Loucy (cell line): ENCODE measurements at regions not wholly inside any gene's neighbourhood (a gene's known extent, or its start where the extent isn't known, plus 50 kb on each side); places are given as distances from the start of the nearest gene placed in this dataset.

Experiments used
- H2AFZ ChIP-seq: fragments of 200-600 bp; sonication (generic); 2 replicates; pipeline ENCODE4 v1.6.0; 2016; ENCODE audit warnings: antibody characterized with exemption, mild to moderate bottlenecking, low read length, moderate library complexity
- H3F3A ChIP-seq: fragments of 200-600 bp; 2 replicates; pipeline ENCODE4 v1.6.0; 2016; ENCODE audit warnings: antibody characterized with exemption, low read depth, mild to moderate bottlenecking
- H3K27me3 ChIP-seq: fragments of 200-600 bp; sonication (generic); 2 replicates; pipeline ENCODE4 v1.6.1; 2014; ENCODE audit warnings: low read length, mild to moderate bottlenecking; ENCODE audit not compliant: insufficient read depth, poor library complexity, severe bottlenecking
- H3K36me3 ChIP-seq: fragments of 200-600 bp; sonication (generic); 2 replicates; pipeline ENCODE4 v1.6.1; 2016; ENCODE audit warnings: low read length; ENCODE audit not compliant: insufficient read depth
- H3K4me1 ChIP-seq: fragments of 200-600 bp; sonication (generic); 2 replicates; pipeline ENCODE4 v1.5.1; 2014; ENCODE audit warnings: low read length, mild to moderate bottlenecking; ENCODE audit not compliant: insufficient read depth, poor library complexity, severe bottlenecking
- H3K4me2 ChIP-seq: fragments of 200-600 bp; sonication (generic); 2 replicates; pipeline ENCODE4 v1.6.0; 2014; ENCODE audit warnings: antibody characterized with exemption, low read length, low read depth, mild to moderate bottlenecking; ENCODE audit not compliant: poor library complexity, severe bottlenecking
- H3K4me3 ChIP-seq: fragments of 200-600 bp; sonication (generic); 2 replicates; pipeline ENCODE4 v1.5.1; 2014; ENCODE audit warnings: low read length, mild to moderate bottlenecking, mixed read lengths; ENCODE audit not compliant: poor library complexity, severe bottlenecking
- H3K79me2 ChIP-seq: fragments of 200-600 bp; sonication (generic); 2 replicates; pipeline ENCODE4 v1.6.1; 2014; ENCODE audit warnings: low read length; ENCODE audit not compliant: insufficient read depth
- H3K9ac ChIP-seq: fragments of 200-600 bp; sonication (generic); 2 replicates; pipeline ENCODE4 v1.6.0; 2014; ENCODE audit warnings: mild to moderate bottlenecking, low read depth, low read length, moderate library complexity; ENCODE audit not compliant: poor library complexity, severe bottlenecking
- H3K9me2 ChIP-seq: fragments of 200-600 bp; sonication (generic); replicated peaks from 2 replicates; pipeline ENCODE4 v1.6.1; 2016; ENCODE audit warnings: low read depth, low read length, mixed read lengths
- H3K9me3 ChIP-seq: fragments of 200-600 bp; sonication (generic); 2 replicates; pipeline ENCODE4 v1.6.1; 2014; ENCODE audit warnings: mild to moderate bottlenecking, antibody characterized with exemption, low read length, low read depth; ENCODE audit not compliant: insufficient read depth
- H4K20me1 ChIP-seq: fragments of 200-600 bp; sonication (generic); 2 replicates; pipeline ENCODE4 v1.6.0; 2014; ENCODE audit warnings: antibody characterized with exemption, low read length, mild to moderate bottlenecking; ENCODE audit not compliant: insufficient read depth, poor library complexity, severe bottlenecking
- CTCF ChIP-seq: fragments of 200-600 bp; sonication (generic); conservative IDR thresholded peaks from 2 replicates; pipeline ENCODE4 v1.5.1; 2014; ENCODE audit warnings: mild to moderate bottlenecking, antibody characterized with exemption, low read length
- EZH2phosphoT487 ChIP-seq: fragments of 200-600 bp; IDR thresholded peaks from 2 replicates; pipeline ENCODE4 v1.6.1; 2018; ENCODE audit warnings: antibody characterized with exemption, mild to moderate bottlenecking, moderate library complexity, borderline replicate concordance

GRCh38 chr12:58081488-58081887 lies 140.1 kb downstream of the ATP23 start:
- TF ChIP-seq CTCF (no peak), EZH2phosphoT487 (no peak)
- no peak overlapping the region for H3K9ac ChIP-seq
- H4K20me1 ChIP-seq, result no peaks in the 10 kb centered on the region
- no peaks in the 10 kb centered on the region for H3K9me3 ChIP-seq
- H3K4me3 ChIP-seq, result no peak overlapping the region
- H3K4me2 ChIP-seq, result no peak overlapping the region
- H2AFZ ChIP-seq, result no peak overlapping the region
- H3K4me1 ChIP-seq, result no peaks in the 10 kb centered on the region
- H3F3A ChIP-seq, result no peaks in the 10 kb centered on the region
- H3K9me2 ChIP-seq, result no peaks in the 10 kb centered on the region
- no peaks in the 10 kb centered on the region for H3K27me3 ChIP-seq
- H3K36me3 ChIP-seq, result no peaks in the 10 kb centered on the region
- H3K79me2 ChIP-seq, result no peaks in the 10 kb centered on the region

- TF ChIP-seq CTCF (no peak), EZH2phosphoT487 (no peak)
- Histone ChIP-seq H3K4me1 (no peaks in the 10 kb centered on the region), H3K27me3 (no peaks in the 10 kb centered on the region), H3F3A (no peaks in the 10 kb centered on the region), H3K36me3 (no peaks in the 10 kb centered on the region), H2AFZ (no peak overlapping the region), H4K20me1 (no peaks in the 10 kb centered on the region), H3K9me3 (no peaks in the 10 kb centered on the region), H3K9me2 (no peaks in the 10 kb centered on the region), H3K9ac (no peak overlapping the region), H3K4me2 (no peak overlapping the region), H3K4me3 (no peak overlapping the region), H3K79me2 (no peaks in the 10 kb centered on the region)
These were observed 141.6 kb downstream of the ATP23 start for GRCh38 chr12:58082996-58083395.

GRCh38 chr12:58086006-58086405 lies 144.6 kb downstream of the ATP23 start:
- Histone ChIP-seq H3K27me3 (no peaks in the 10 kb centered on the region), H3K36me3 (no peaks in the 10 kb centered on the region), H3K9me3 (no peaks in the 10 kb centered on the region), H3K79me2 (no peaks in the 10 kb centered on the region), H3K9me2 (no peaks in the 10 kb centered on the region), H3K9ac (no peak overlapping the region), H2AFZ (no peak overlapping the region), H3K4me1 (no peaks in the 10 kb centered on the region), H3F3A (no peaks in the 10 kb centered on the region), H4K20me1 (no peaks in the 10 kb centered on the region), H3K4me3 (no peak overlapping the region), H3K4me2 (no peak overlapping the region)
- TF ChIP-seq EZH2phosphoT487 (no peak), CTCF (no peak)
